Right atrium auricular region (tissue), 2 donors: ENCODE measurements at regions not wholly inside any gene's neighbourhood (a gene's known extent, or its start where the extent isn't known, plus 50 kb on each side); places are given as distances from the start of the nearest gene placed in this dataset.
"Not testable (repeated sequence)": the region's sequence is repeated elsewhere in the genome, so short reads cannot be mapped to it uniquely, and the experiment has no call there.

Experiments
- DNase-seq: peaks from one replicate; pipeline ENCODE4 v3.0.0-alpha.2; 2019; ENCODE audit warnings: low spot score
- H3K27ac ChIP-seq, 2 donors: fragments of 200-600 bp; sonication (generic); 1 replicate in 1 of 2; 2 replicates in 1 of 2; pipeline ENCODE4 v1.5.1; 2016 to 2019
- H3K27me3 ChIP-seq, 2 donors: fragments of 200-600 bp; sonication (generic); one replicate each; pipeline versions ENCODE4 v1.5.1 to v1.6.0; 2017 to 2019
- H3K36me3 ChIP-seq: fragments of 200-600 bp; sonication (generic); one replicate; pipeline ENCODE4 v1.5.1; 2016
- H3K4me1 ChIP-seq, 2 donors: fragments of 200-600 bp; sonication (generic); one replicate each; pipeline versions ENCODE4 v1.5.1 to v1.6.0; 2017 to 2019
- H3K4me3 ChIP-seq, 2 donors: fragments of 200-600 bp; sonication (generic); 1 replicate in 1 of 2; 2 replicates in 1 of 2; pipeline ENCODE4 v1.5.1; 2017 to 2019; ENCODE audit warnings: mild to moderate bottlenecking in 1 of 2, moderate library complexity in 1 of 2
- H3K9me3 ChIP-seq, 2 donors: fragments of 200-600 bp; sonication (generic); one replicate each; pipeline ENCODE4 v1.5.1; 2019
- CTCF ChIP-seq, 2 donors: fragments of 200-600 bp; sonication (generic); IDR thresholded peaks; one replicate each; pipeline ENCODE4 v1.5.1; 2019; ENCODE audit warnings: antibody characterized with exemption in 2 of 2

GRCh38 chr11:135023499-135023898 lies 611.5 kb upstream of the B3GAT1 start:
- Histone ChIP-seq H3K4me3 (no peak overlapping the region), H3K27ac (no peak overlapping the region), H3K36me3 (no peaks in the 10 kb centered on the region), H3K4me1 (no peaks in the 10 kb centered on the region), H3K9me3 (no peaks in the 10 kb centered on the region), H3K27me3 (no peaks in the 10 kb centered on the region)
- no peak for DNase-seq
- no peak for TF ChIP-seq CTCF (IDR thresholded peaks at IDR 0.05)

GRCh38 chr11:135022454-135022853 lies 610.4 kb upstream of the B3GAT1 start:
- no peaks in the 10 kb centered on the region for H3K36me3 ChIP-seq
- no peak overlapping the region for H3K4me3 ChIP-seq
- no peak overlapping the region for H3K27ac ChIP-seq
- DNase-seq = no peak
- H3K9me3 ChIP-seq = no peaks in the 10 kb centered on the region
- no peaks in the 10 kb centered on the region for H3K27me3 ChIP-seq
- H3K4me1 ChIP-seq = no peaks in the 10 kb centered on the region
- no peak for TF ChIP-seq CTCF (IDR thresholded peaks at IDR 0.05)

GRCh38 chr11:135019899-135020298 lies 607.9 kb upstream of the B3GAT1 start:
- no peaks in the 10 kb centered on the region for H3K27me3 ChIP-seq
- H3K9me3 ChIP-seq = no peaks in the 10 kb centered on the region
- no peak overlapping the region for H3K27ac ChIP-seq
- H3K4me1 ChIP-seq = no peaks in the 10 kb centered on the region
- no peak for TF ChIP-seq CTCF (IDR thresholded peaks at IDR 0.05)
- no peak for DNase-seq
- H3K36me3 ChIP-seq = no peaks in the 10 kb centered on the region
- no peak overlapping the region for H3K4me3 ChIP-seq

GRCh38 chr11:135019343-135019871 lies 607.4 kb upstream of the B3GAT1 start:
- H3K4me1 ChIP-seq = no peaks in the 10 kb centered on the region
- no peak overlapping the region for H3K4me3 ChIP-seq
- no peak for DNase-seq
- no peaks in the 10 kb centered on the region for H3K36me3 ChIP-seq
- no peak for TF ChIP-seq CTCF (IDR thresholded peaks at IDR 0.05)
- no peak overlapping the region for H3K27ac ChIP-seq
- H3K9me3 ChIP-seq = no peaks in the 10 kb centered on the region
- no peaks in the 10 kb centered on the region for H3K27me3 ChIP-seq

- TF ChIP-seq CTCF (IDR thresholded peaks at IDR 0.05) = no peak
- no peaks in the 10 kb centered on the region for H3K9me3 ChIP-seq
- no peaks in the 10 kb centered on the region for H3K36me3 ChIP-seq
- DNase-seq = no peak
- no peaks in the 10 kb centered on the region for H3K4me1 ChIP-seq
- no peaks in the 10 kb centered on the region for H3K27me3 ChIP-seq
- H3K27ac ChIP-seq = no peak overlapping the region
- no peak overlapping the region for H3K4me3 ChIP-seq
These were observed 605.3 kb upstream of the B3GAT1 start for GRCh38 chr11:135017296-135017695.

GRCh38 chr11:135015966-135016365 lies 603.9 kb upstream of the B3GAT1 start:
- Histone ChIP-seq H3K4me1 (no peaks in the 10 kb centered on the region), H3K4me3 (no peak overlapping the region), H3K36me3 (no peaks in the 10 kb centered on the region), H3K27ac (no peak overlapping the region), H3K27me3 (no peaks in the 10 kb centered on the region), H3K9me3 (no peaks in the 10 kb centered on the region)
- no peak for TF ChIP-seq CTCF (IDR thresholded peaks at IDR 0.05)
- no peak for DNase-seq

- not testable (repeated sequence) for H3K27me3 ChIP-seq, H3K9me3 ChIP-seq, DNase-seq, H3K4me3 ChIP-seq, H3K36me3 ChIP-seq, H3K27ac ChIP-seq, H3K4me1 ChIP-seq
These were observed 599.3 kb upstream of the B3GAT1 start for GRCh38 chr11:135011313-135011712.
